ENCODE measurements at regions not wholly inside any gene's neighbourhood (a gene's known extent, or its start where the extent isn't known, plus 50 kb on each side); places are given as distances from the start of the nearest gene placed in this dataset.

DNA sequence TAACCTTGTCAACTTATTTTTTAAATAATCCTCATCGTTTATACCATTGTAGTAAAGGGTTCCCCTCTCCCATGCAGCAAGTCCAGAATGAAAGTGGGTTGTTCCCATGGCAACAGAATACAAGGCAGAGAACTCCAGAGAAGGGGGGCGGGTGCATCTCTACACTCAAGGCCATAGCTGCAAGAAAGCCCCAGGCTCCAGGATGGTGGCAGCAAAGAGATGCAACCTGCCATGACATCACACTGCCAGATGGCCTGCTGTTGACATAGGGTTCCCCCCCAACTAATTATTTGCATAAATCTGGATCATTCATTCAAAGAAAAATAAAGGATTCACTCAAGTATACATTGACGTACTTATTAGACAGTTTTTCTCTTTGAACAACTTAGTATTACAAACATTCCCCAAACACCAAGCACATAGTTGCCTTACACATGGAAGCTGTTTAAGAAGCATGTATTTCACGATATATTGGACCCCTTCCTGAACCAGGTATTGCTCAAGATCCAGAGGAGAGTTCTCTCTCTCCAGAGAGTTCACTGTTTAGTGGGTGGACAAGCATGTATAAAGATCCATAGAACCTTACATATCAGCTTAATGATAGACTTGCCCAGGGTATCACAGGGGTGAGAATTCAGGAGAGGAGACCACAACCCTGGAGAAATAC, 87.4 kb upstream of the KLF7 start:
- TF ChIP-seq TAF1 (IDR thresholded peaks at IDR 0.05; ENCODE audit: borderline replicate concordance, insufficient read depth, low read length) (no peak), FOXP2 (optimal IDR thresholded peaks at IDR 0.05; ENCODE audit: borderline replicate concordance, extremely low read depth, extremely low read length, insufficient read depth) (no peak), POLR2AphosphoS5 (IDR thresholded peaks at IDR 0.05; ENCODE audit: low read depth, low read length) (no peak), SIN3A (IDR thresholded peaks at IDR 0.05; ENCODE audit: borderline replicate concordance, insufficient read depth, low read length) (no peak)
- TF ChIP-seq, protein P1, sequence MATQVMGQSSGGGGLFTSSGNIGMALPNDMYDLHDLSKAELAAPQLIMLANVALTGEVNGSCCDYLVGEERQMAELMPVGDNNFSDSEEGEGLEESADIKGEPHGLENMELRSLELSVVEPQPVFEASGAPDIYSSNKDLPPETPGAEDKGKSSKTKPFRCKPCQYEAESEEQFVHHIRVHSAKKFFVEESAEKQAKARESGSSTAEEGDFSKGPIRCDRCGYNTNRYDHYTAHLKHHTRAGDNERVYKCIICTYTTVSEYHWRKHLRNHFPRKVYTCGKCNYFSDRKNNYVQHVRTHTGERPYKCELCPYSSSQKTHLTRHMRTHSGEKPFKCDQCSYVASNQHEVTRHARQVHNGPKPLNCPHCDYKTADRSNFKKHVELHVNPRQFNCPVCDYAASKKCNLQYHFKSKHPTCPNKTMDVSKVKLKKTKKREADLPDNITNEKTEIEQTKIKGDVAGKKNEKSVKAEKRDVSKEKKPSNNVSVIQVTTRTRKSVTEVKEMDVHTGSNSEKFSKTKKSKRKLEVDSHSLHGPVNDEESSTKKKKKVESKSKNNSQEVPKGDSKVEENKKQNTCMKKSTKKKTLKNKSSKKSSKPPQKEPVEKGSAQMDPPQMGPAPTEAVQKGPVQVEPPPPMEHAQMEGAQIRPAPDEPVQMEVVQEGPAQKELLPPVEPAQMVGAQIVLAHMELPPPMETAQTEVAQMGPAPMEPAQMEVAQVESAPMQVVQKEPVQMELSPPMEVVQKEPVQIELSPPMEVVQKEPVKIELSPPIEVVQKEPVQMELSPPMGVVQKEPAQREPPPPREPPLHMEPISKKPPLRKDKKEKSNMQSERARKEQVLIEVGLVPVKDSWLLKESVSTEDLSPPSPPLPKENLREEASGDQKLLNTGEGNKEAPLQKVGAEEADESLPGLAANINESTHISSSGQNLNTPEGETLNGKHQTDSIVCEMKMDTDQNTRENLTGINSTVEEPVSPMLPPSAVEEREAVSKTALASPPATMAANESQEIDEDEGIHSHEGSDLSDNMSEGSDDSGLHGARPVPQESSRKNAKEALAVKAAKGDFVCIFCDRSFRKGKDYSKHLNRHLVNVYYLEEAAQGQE (IDR thresholded peaks at IDR 0.05; ENCODE audit: insufficient read depth in 1 of 2, low read depth in 2 of 2, low read length in 2 of 2) = no peak

DNA sequence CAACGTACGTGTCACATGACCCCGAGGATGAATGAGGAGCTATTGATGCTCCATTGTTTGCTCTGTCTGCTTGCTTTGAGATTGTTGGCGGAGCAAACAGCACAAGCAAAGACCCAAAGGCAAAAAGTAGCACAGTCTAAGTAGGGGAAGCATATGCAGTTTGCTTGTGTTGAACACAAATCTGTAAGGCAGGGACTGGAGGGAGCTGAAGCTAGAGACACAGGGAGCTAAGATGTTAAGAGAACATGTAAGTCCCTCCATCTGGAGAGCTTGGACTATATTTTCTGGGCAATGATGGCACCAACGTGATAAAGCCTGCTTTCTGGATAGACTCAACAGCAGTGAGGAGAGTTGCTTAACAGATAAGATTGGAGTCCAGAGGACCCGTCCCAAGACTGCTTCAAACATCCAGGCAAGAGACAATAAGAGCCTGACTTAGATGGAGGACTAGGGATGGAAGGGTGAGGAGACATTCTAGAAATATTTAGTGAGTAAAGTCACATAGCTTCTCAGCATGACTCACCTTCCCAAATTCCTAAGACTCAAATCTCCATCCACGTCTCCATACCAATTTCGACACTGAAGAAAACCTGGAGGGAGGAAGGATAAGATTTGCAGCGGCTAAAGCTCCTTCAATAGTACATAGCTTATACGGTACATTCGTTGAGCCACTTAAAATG, 88.1 kb upstream of the KLF7 start:
- TF ChIP-seq SIN3A (IDR thresholded peaks at IDR 0.05; ENCODE audit: borderline replicate concordance, insufficient read depth, low read length) (no peak), POLR2AphosphoS5 (IDR thresholded peaks at IDR 0.05; ENCODE audit: low read depth, low read length) (no peak), TAF1 (IDR thresholded peaks at IDR 0.05; ENCODE audit: borderline replicate concordance, insufficient read depth, low read length) (no peak), FOXP2 (optimal IDR thresholded peaks at IDR 0.05; ENCODE audit: borderline replicate concordance, extremely low read depth, extremely low read length, insufficient read depth) (no peak)
- TF ChIP-seq, protein P1 (IDR thresholded peaks at IDR 0.05; ENCODE audit: insufficient read depth in 1 of 2, low read depth in 2 of 2, low read length in 2 of 2) = no peak

DNA sequence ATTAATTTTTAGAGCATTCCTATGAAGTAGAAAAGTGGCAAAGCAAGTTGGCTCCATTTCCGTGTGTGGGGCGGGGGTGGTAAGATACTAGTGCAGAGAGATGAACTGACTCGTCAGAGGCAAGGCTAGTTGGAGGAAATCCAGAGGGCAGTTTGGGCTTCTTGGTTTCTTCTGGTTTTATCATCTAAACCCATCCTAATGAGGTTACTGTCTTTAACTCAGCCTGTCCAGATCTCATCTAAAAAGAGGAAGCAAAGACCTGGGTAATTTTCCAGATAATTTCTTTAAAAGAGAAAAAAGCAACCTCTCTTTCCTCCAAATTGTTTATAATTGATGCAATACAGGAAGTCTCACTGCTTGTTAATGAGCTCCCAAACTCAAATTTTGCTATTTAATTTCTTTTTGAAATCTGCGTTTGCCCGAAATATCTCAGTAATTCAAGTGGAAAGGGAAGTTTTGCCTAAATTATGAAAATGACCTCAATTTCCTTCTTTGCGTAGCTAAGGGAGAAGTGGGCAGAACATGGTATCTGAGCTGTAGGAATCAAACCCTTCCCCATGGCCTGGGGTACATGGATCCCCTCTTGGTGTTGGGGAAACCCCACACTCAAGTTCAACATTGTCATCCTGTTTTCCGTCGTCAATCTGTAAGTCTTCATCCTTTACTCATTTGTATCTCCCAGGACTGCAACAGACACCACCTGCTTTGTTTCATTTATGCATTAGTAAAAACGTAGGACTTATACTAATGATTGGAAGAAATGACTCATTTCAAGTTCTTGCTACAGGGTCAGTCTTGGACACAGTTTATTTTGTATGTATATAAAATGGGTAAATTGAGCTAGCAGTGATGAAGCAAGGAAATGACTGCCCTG, 89.1 kb upstream of the KLF7 start:
- TF ChIP-seq TAF1 (IDR thresholded peaks at IDR 0.05; ENCODE audit: borderline replicate concordance, insufficient read depth, low read length) (no peak), SIN3A (IDR thresholded peaks at IDR 0.05; ENCODE audit: borderline replicate concordance, insufficient read depth, low read length) (no peak), FOXP2 (optimal IDR thresholded peaks at IDR 0.05; ENCODE audit: borderline replicate concordance, extremely low read depth, extremely low read length, insufficient read depth) (no peak), POLR2AphosphoS5 (IDR thresholded peaks at IDR 0.05; ENCODE audit: low read depth, low read length) (no peak)
- TF ChIP-seq, protein P1 (IDR thresholded peaks at IDR 0.05; ENCODE audit: insufficient read depth in 1 of 2, low read depth in 2 of 2, low read length in 2 of 2) = no peak

DNA sequence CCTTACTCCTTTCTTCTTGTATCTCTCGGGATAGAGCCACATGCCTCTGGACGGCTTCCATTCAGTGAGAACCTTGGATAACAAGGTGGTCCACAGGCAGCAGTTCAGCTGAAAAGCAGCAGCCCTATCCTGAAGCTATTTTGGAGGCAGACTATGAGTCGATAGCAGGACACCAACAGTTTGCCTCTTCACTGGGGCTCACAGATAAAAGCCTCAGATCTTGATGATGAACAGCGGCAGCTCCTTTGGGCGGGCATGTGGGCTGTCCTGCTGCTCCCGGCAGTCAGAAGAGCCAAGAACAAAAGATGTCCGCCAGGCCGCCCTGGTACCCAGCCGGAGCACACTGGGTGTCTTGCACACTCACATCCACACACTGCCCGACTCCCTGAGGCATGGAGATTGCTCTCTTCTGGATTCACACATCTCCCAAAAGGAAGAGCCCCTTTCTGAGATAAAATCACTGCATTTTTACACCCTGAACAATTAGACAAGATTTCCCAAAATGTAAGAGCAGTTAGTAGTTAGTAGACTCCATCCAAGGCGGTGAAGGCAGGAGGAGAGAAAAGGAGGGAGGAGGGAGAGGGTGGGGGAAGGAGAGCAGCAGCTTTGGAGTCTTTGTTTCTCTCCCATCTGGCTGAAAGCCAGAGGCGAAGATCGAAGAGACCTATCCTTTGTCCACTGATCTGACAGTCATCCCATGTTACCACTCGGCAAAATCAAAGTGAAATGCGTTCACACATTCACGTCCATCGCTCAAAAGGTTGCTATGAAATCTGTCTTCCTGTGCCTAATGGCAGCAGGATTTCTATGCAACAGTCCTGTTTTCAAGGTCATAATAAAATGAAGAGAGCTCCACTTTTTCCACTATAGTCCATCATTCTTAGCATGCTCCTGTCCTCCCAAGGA, 90.1 kb upstream of the KLF7 start:
- TF ChIP-seq TAF1 (IDR thresholded peaks at IDR 0.05; ENCODE audit: borderline replicate concordance, insufficient read depth, low read length) (no peak), SIN3A (IDR thresholded peaks at IDR 0.05; ENCODE audit: borderline replicate concordance, insufficient read depth, low read length) (no peak), FOXP2 (optimal IDR thresholded peaks at IDR 0.05; ENCODE audit: borderline replicate concordance, extremely low read depth, extremely low read length, insufficient read depth) (no peak), POLR2AphosphoS5 (IDR thresholded peaks at IDR 0.05; ENCODE audit: low read depth, low read length) (no peak)
- TF ChIP-seq, protein P1 (IDR thresholded peaks at IDR 0.05; ENCODE audit: insufficient read depth in 1 of 2, low read depth in 2 of 2, low read length in 2 of 2) = no peak
